Stomach (tissue), 8 donors: ENCODE measurements at regions not wholly inside any gene's neighbourhood (a gene's known extent, or its start where the extent isn't known, plus 50 kb on each side); places are given as distances from the start of the nearest gene placed in this dataset.
A peak's percentile ranks its signal among the peaks of the same experiment; 100 is the strongest.

Experiments
- DNase-seq, 2 donors: peaks; one replicate each; pipeline versions ENCODE4 v3.0.0 to v3.0.0-alpha.2; 2013 to 2019
- H3K27ac ChIP-seq, 5 donors: fragments of 200-600 bp in 4 of 5; sonication (generic) in 4 of 5; one replicate each; pipeline ENCODE4 v1.5.1; 2013 to 2019; ENCODE audit warnings: mild to moderate bottlenecking in 1 of 5, moderate library complexity in 1 of 5
- H3K27me3 ChIP-seq, 3 donors: fragments of 200-600 bp; sonication (generic); one replicate each; pipeline ENCODE4 v1.5.1; 2017 to 2019; ENCODE audit warnings: mixed run types in 1 of 3
- H3K36me3 ChIP-seq, 4 donors: fragments of 200-600 bp; sonication (generic); 1 replicate in 3 of 4; 2 replicates in 1 of 4; pipeline ENCODE4 v1.5.1; 2016 to 2019
- H3K4me1 ChIP-seq, 4 donors: fragments of 200-600 bp; sonication (generic); one replicate each; pipeline ENCODE4 v1.5.1; 2016 to 2019
- H3K4me3 ChIP-seq, 4 donors: fragments of 200-600 bp; sonication (generic) in 3 of 4; one replicate each; pipeline ENCODE4 v1.5.1; 2016 to 2019; ENCODE audit warnings: mild to moderate bottlenecking in 1 of 4
- H3K9me3 ChIP-seq, 4 donors: fragments of 200-600 bp; sonication (generic); one replicate each; pipeline ENCODE4 v1.5.1; 2016 to 2019
- CTCF ChIP-seq, 7 experiments: fragments of 450-650 bp in 4 of 7; fragments of 200-600 bp in 3 of 7; sonication (generic) in 3 of 7; IDR thresholded peaks; one replicate each; pipeline ENCODE4 v1.5.1; 2016 to 2019; ENCODE audit warnings: antibody characterized with exemption in 7 of 7, control low read depth in 2 of 7, mild to moderate bottlenecking in 1 of 7
- EP300 ChIP-seq: sonication (generic); formaldehyde crosslinking; IDR thresholded peaks from one replicate; pipeline ENCODE4 v1.6.1; 2017; ENCODE audit warnings: antibody characterized with exemption
- POLR2A ChIP-seq, 4 donors: fragments of 450-650 bp; IDR thresholded peaks; one replicate each; pipeline ENCODE4 v1.6.1; 2016; ENCODE audit warnings: antibody characterized with exemption in 4 of 4, control low read depth in 2 of 4, mild to moderate bottlenecking in 1 of 4, moderate library complexity in 1 of 4
- POLR2AphosphoS5 ChIP-seq, 3 donors: sonication (generic); formaldehyde crosslinking; IDR thresholded peaks; one replicate each; pipeline ENCODE4 v1.6.1; 2016; ENCODE audit warnings: antibody characterized with exemption in 3 of 3
- WGBS, 5 donors: extraction: QIAGEN DNeasy Blood & Tissue Kit in 3 of 5; methylation state at CpG; one replicate each; pipeline versions ENCODE4 v1.1.5 to v1.1.7; 2013 to 2018; 5-methylcytosine and 5-hydroxymethylcytosine counted together
- intact Hi-C: fragments of 100-400 bp; cut with DNase I; formaldehyde crosslinking; loops from one replicate; pipeline ENCODE4 v1.15.1; 2023; ENCODE audit warnings: low total_unique reads
- donor health status: healthy with polysubstance abuse.
- donor health status: Bipolar disorder and iron deficiency.
- donor health status: healthy.

- no peaks in the 10 kb centered on the region for H3K36me3 ChIP-seq
- intact Hi-C loops: no loop called here
- H3K9me3 ChIP-seq: peaks cover 0 to 22% (median 16%) of the 10 kb centered on the region in 4 donors
- no peak overlapping the region for H3K4me3 ChIP-seq
- TF ChIP-seq CTCF (IDR thresholded peaks at IDR 0.05) (no peak), POLR2A (IDR thresholded peaks at IDR 0.05) (no peak), POLR2AphosphoS5 (IDR thresholded peaks at IDR 0.05) (no peak), EP300 (no peak)
- 80 to 93% (median 84%) methylated on average over 2 of the region's 2 CpGs for WGBS, 5 donors
- H3K27ac ChIP-seq: no peak overlapping the region
- no peak for DNase-seq
- H3K4me1 ChIP-seq: no peaks in the 10 kb centered on the region
- H3K27me3 ChIP-seq: no peaks in the 10 kb centered on the region
Observed at GRCh38 chr12:58678753-58679152, 241.6 kb downstream of the LRIG3 start.

- intact Hi-C loops: no loop called here
- no peak overlapping the region for H3K4me3 ChIP-seq
- H3K9me3 ChIP-seq: peaks cover 0 to 22% (median 16%) of the 10 kb centered on the region in 4 donors
Observed at GRCh38 chr12:58681730-58682129, 238.6 kb downstream of the LRIG3 start.

GRCh38 chr12:58695263-58695662, 225.0 kb downstream of the LRIG3 start:
- no peaks in the 10 kb centered on the region for H3K27me3 ChIP-seq
- H3K4me3 ChIP-seq: no peak overlapping the region
- intact Hi-C loops: no loop called here
- no peaks in the 10 kb centered on the region for H3K36me3 ChIP-seq
- TF ChIP-seq POLR2AphosphoS5 (IDR thresholded peaks at IDR 0.05) (no peak), EP300 (no peak), CTCF (IDR thresholded peaks at IDR 0.05) (no peak), POLR2A (IDR thresholded peaks at IDR 0.05) (no peak)
- peaks cover 0 to 15% (median 8%) of the 10 kb centered on the region in 4 donors for H3K9me3 ChIP-seq
- H3K4me1 ChIP-seq: no peaks in the 10 kb centered on the region
- DNase-seq: no peak
- 91 to 95% (median 94%) methylated on average over 11 of the region's 11 CpGs for WGBS, 5 donors
- no peak overlapping the region for H3K27ac ChIP-seq

More at GRCh38 chr12:58681730-58682129, 238.6 kb downstream of the LRIG3 start:
- Histone ChIP-seq H3K4me1 (no peaks in the 10 kb centered on the region), H3K36me3 (no peaks in the 10 kb centered on the region), H3K27ac (no peak overlapping the region), H3K27me3 (no peaks in the 10 kb centered on the region)
- TF ChIP-seq POLR2A (IDR thresholded peaks at IDR 0.05): no peak
- TF ChIP-seq POLR2AphosphoS5 (IDR thresholded peaks at IDR 0.05): no peak
- TF ChIP-seq EP300: no peak
- TF ChIP-seq CTCF (IDR thresholded peaks at IDR 0.05): no peak
- peak in 1 of 2 donors; percentile 11 for DNase-seq
- 43 to 54% (median 45%) methylated on average over 2 of the region's 2 CpGs for WGBS, 5 donors

- no peaks in the 10 kb centered on the region for H3K27me3 ChIP-seq
- intact Hi-C loops: no loop called here
Observed at GRCh38 chr12:58701536-58701935, 218.8 kb downstream of the LRIG3 start.

More at GRCh38 chr12:58701536-58701935, 218.8 kb downstream of the LRIG3 start:
- no peak overlapping the region for H3K27ac ChIP-seq
- 77 to 84% (median 82%) methylated on average over 6 to 8 of the region's 8 CpGs for WGBS, 5 donors
- no peaks in the 10 kb centered on the region for H3K4me1 ChIP-seq
- H3K9me3 ChIP-seq: peaks cover 0 to under 1% (median 0%) of the 10 kb centered on the region in 4 donors
- no peaks in the 10 kb centered on the region for H3K36me3 ChIP-seq
- TF ChIP-seq POLR2A (IDR thresholded peaks at IDR 0.05): no peak
- TF ChIP-seq EP300: no peak
- no peak for TF ChIP-seq CTCF (IDR thresholded peaks at IDR 0.05)
- no peak for TF ChIP-seq POLR2AphosphoS5 (IDR thresholded peaks at IDR 0.05)
- no peak for DNase-seq
- no peak overlapping the region for H3K4me3 ChIP-seq
